NCI-H2029 (cell line): ENCODE measurements at regions not wholly inside any gene's neighbourhood (a gene's known extent, or its start where the extent isn't known, plus 50 kb on each side); places are given as distances from the start of the nearest gene placed in this dataset.
A peak's percentile ranks its signal among the peaks of the same experiment; 100 is the strongest.

Source experiments
- DNase-seq: peaks from one replicate; lab custom pipeline; 2025; lab: John Stamatoyannopoulos, UW

- no peak for DNase-seq
Measured at GRCh38 chr18:56083523-56084287, 495.7 kb upstream of the TCF4 start.

- DNase-seq: no peak
Measured at GRCh38 chr18:56083097-56083521, 495.1 kb upstream of the TCF4 start.

GRCh38 chr18:56076723-56077122, 488.7 kb upstream of the TCF4 start:
- DNase-seq: no peak

GRCh38 chr18:56068701-56069100, 480.7 kb upstream of the TCF4 start:
- DNase-seq: no peak

GRCh38 chr18:56067969-56068671, 480.1 kb upstream of the TCF4 start:
- no peak for DNase-seq

GRCh38 chr18:56067214-56067894, 479.4 kb upstream of the TCF4 start:
- DNase-seq: no peak

- no peak for DNase-seq
Measured at GRCh38 chr18:56066524-56067213, 478.7 kb upstream of the TCF4 start.

GRCh38 chr18:56065086-56065485, 477.1 kb upstream of the TCF4 start:
- no peak for DNase-seq

- no peak for DNase-seq
Measured at GRCh38 chr18:56062931-56063330, 474.9 kb upstream of the TCF4 start.

- DNase-seq: no peak
Measured at GRCh38 chr18:56060967-56061541, 473.1 kb upstream of the TCF4 start.

GRCh38 chr18:56052202-56052601, 464.2 kb upstream of the TCF4 start:
- DNase-seq: no peak

- no peak for DNase-seq
Measured at GRCh38 chr18:56044239-56044638, 456.2 kb upstream of the TCF4 start.

GRCh38 chr18:56043641-56044061, 455.7 kb upstream of the TCF4 start:
- no peak for DNase-seq

- no peak for DNase-seq
Measured at GRCh38 chr18:56042915-56043536, 455.0 kb upstream of the TCF4 start.

- no peak for DNase-seq
Measured at GRCh38 chr18:56038171-56039030, 450.4 kb upstream of the TCF4 start.

GRCh38 chr18:56036741-56037140, 448.7 kb upstream of the TCF4 start:
- peak; percentile 1 for DNase-seq

GRCh38 chr18:56035546-56035945, 447.6 kb upstream of the TCF4 start:
- DNase-seq: no peak

- no peak for DNase-seq
Measured at GRCh38 chr18:56034949-56035348, 447.0 kb upstream of the TCF4 start.

- DNase-seq: no peak
Measured at GRCh38 chr18:56030060-56030459, 442.1 kb upstream of the TCF4 start.

- no peak for DNase-seq
Measured at GRCh38 chr18:56028514-56028913, 440.5 kb upstream of the TCF4 start.

GRCh38 chr18:56026509-56026908, 438.5 kb upstream of the TCF4 start:
- no peak for DNase-seq
